BJ (cell line): ENCODE measurements at regions not wholly inside any gene's neighbourhood (a gene's known extent, or its start where the extent isn't known, plus 50 kb on each side); places are given as distances from the start of the nearest gene placed in this dataset.

Experiments
- CTCF ChIA-PET: fragments of 350-600 bp; formaldehyde crosslinking; extraction: SDS; loops from one replicate; lab custom pipeline; 2021; ENCODE audit warnings: antibody characterized with exemption, inconsistent platforms; lab: Yijun Ruan, JAX
- POLR2A ChIA-PET: fragments of 300-600 bp; sonication (Branson Sonifier 250); formaldehyde crosslinking; extraction: SDS; loops from one replicate; lab custom pipeline; 2021; ENCODE audit warnings: antibody characterized with exemption; lab: Charles Lee
- DNase-seq: peaks from one replicate; pipeline ENCODE4 v3.0.0-alpha.2; 2011; ENCODE audit warnings: low read depth
- H3K27me3 ChIP-seq: 2 replicates; pipeline ENCODE4 v1.6.0; 2011; ENCODE audit warnings: low read length; ENCODE audit not compliant: control insufficient read depth, insufficient read depth
- H3K36me3 ChIP-seq: 2 replicates; pipeline ENCODE4 v1.5.1; 2011; ENCODE audit warnings: low read length; ENCODE audit not compliant: control insufficient read depth, insufficient read depth
- H3K4me3 ChIP-seq: 2 replicates; pipeline ENCODE4 v1.5.1; 2011; ENCODE audit warnings: low read depth, mild to moderate bottlenecking, control low read depth, low read length
- TF ChIP-seq, protein P1 (sequence below): IDR thresholded peaks from 2 replicates; pipeline ENCODE4 v1.5.1; 2011; ENCODE audit warnings: low read depth, mild to moderate bottlenecking, control low read depth, inconsistent platforms, low read length, moderate library complexity; ENCODE audit not compliant: insufficient read depth

DNA sequence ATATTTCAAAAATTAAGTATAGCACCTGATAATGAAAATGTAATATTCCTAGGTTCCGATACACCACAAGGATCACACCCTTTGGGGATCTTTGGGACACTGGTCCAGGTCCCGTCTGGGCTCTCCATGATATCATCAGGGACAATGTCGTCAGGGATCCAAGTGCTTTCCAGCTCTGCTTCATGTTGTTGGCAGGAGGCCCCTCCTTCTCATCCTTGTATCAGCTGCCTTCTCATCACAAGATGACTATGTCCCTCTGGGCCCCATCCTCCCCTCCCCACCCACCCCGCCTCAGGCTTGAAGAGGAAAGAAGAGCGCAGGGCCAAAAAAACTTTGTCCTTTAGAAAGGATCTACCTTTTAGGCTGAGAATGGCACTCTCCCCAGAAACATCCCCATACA, 128.3 kb upstream of the KLF3 start:
- DNase-seq, result no peak
- H3K27me3 ChIP-seq, result peaks cover 4% of the 10 kb centered on the region
- no peaks in the 10 kb centered on the region for H3K36me3 ChIP-seq
- H3K4me3 ChIP-seq, result no peak overlapping the region
- CTCF ChIA-PET, result no interaction called here
- POLR2A ChIA-PET, result no interaction called here
- TF ChIP-seq, protein P1, sequence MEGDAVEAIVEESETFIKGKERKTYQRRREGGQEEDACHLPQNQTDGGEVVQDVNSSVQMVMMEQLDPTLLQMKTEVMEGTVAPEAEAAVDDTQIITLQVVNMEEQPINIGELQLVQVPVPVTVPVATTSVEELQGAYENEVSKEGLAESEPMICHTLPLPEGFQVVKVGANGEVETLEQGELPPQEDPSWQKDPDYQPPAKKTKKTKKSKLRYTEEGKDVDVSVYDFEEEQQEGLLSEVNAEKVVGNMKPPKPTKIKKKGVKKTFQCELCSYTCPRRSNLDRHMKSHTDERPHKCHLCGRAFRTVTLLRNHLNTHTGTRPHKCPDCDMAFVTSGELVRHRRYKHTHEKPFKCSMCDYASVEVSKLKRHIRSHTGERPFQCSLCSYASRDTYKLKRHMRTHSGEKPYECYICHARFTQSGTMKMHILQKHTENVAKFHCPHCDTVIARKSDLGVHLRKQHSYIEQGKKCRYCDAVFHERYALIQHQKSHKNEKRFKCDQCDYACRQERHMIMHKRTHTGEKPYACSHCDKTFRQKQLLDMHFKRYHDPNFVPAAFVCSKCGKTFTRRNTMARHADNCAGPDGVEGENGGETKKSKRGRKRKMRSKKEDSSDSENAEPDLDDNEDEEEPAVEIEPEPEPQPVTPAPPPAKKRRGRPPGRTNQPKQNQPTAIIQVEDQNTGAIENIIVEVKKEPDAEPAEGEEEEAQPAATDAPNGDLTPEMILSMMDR, result no peak

DNA sequence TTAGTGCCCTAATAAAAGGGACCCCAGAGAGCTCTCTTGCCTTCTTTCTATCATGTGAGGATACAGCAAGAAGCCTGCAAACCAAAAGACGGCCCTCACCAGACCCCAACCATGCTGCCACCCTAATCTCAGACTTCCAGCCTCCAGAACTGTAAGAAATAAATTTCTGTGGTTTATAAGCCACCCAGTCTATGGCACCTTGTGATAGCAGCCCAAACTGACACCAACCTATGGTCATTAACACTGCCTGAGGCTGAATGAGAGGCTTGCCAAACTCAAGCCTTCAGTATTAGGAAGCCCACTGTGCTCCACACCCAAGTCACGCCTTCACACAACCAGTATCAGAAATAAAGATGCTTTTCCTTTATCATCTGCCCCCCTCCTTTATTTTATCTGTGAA, 127.3 kb upstream of the KLF3 start:
- POLR2A ChIA-PET, result interaction anchor here (0.6 kb wide), 1 partner anchor 683 kb away, joined by 3 read pairs; no protein-coding TSS in a partner anchor
- Histone ChIP-seq H3K4me3 (no peak overlapping the region), H3K36me3 (no peaks in the 10 kb centered on the region), H3K27me3 (peaks cover 4% of the 10 kb centered on the region)
- TF ChIP-seq, protein P1, result no peak
- DNase-seq, result no peak
- CTCF ChIA-PET, result no interaction called here

DNA sequence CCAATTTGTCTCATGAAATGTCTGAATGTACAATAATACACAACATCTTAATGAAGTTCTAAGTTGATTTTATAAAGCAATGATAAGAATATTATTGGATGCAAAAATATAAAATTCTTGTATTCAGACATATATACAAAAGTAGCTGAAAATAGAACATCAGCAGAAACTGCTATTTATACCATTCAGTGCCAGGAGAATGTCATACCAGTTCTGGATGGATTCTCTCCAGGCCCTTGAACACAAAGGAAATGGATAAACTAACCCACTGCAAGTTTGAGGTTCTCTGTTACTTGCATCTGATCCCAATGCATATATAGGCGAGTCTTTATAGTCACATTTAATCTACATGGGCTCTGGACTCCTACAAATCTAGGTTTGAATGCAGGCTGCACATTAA, 126.3 kb upstream of the KLF3 start:
- POLR2A ChIA-PET, result no interaction called here
- CTCF ChIA-PET, result no interaction called here
- H3K36me3 ChIP-seq, result no peaks in the 10 kb centered on the region
- H3K27me3 ChIP-seq, result peaks cover 4% of the 10 kb centered on the region
- DNase-seq, result no peak
- TF ChIP-seq, protein P1, result no peak
- H3K4me3 ChIP-seq, result no peak overlapping the region

DNA sequence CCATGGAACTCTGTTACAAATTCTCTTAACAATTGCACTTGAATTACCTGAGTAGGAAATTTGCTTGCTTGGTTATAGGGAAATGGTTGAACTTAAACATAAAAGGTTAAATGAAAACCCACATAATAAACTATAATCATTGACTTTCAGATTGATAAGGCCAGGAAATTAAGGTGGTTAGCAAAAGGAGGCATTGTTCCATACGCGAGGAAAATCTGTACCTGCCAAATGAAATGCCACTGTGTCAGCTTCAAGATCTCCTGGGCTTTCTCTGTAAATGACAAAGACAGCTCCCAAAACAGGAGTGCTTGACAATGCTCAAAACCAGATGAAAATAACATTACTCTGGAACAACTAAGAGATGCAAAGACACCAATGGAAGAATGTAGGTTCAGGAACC, 125.5 kb upstream of the KLF3 start:
- CTCF ChIA-PET, result no interaction called here
- TF ChIP-seq, protein P1, result no peak
- POLR2A ChIA-PET, result no interaction called here
- Histone ChIP-seq H3K4me3 (no peak overlapping the region), H3K27me3 (peaks cover 4% of the 10 kb centered on the region), H3K36me3 (no peaks in the 10 kb centered on the region)
- no peak for DNase-seq

DNA sequence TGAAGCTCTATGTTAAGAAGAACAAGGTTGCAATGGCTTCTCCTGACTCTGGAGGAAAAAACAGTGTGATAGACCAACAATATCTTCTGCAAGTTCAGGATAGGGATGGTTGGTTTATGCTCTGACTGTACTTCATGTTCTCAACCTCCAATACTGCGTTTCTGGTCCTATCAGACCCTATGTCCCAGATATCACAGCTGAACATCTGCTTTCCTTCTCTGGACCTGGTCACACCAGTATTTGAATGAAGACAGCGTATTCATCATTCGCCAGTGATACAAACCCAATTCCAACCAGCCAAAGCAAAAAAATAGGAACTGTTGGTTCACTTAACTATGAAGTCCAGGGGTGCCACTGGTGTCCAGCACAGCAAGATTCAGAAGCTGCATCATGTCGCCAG, 124.5 kb upstream of the KLF3 start:
- POLR2A ChIA-PET, result no interaction called here
- no peak overlapping the region for H3K4me3 ChIP-seq

More for the DNA sequence above, 124.5 kb upstream of the KLF3 start:
- CTCF ChIA-PET, result no interaction called here
- no peaks in the 10 kb centered on the region for H3K36me3 ChIP-seq
- peaks cover 4% of the 10 kb centered on the region for H3K27me3 ChIP-seq
- DNase-seq, result no peak
- TF ChIP-seq, protein P1, result no peak
